Fibroblast of lung (primary cell): ENCODE measurements at regions not wholly inside any gene's neighbourhood (a gene's known extent, or its start where the extent isn't known, plus 50 kb on each side); places are given as distances from the start of the nearest gene placed in this dataset.

Source experiments
- DNase-seq, 2 donors: peaks; one replicate each; pipeline versions ENCODE4 v3.0.0 to v3.0.0-alpha.2; 2010; ENCODE audit warnings: low read depth in 2 of 2
- H2AFZ ChIP-seq: 2 replicates; pipeline ENCODE4 v1.5.1; 2012; ENCODE audit warnings: low read length, control low read depth, inconsistent platforms
- H3K27ac ChIP-seq: 2 replicates; pipeline ENCODE4 v1.5.1; 2011; ENCODE audit warnings: low read length, control low read depth; ENCODE audit not compliant: insufficient read depth
- H3K27me3 ChIP-seq: 2 replicates; pipeline ENCODE4 v1.5.1; 2011; ENCODE audit warnings: mild to moderate bottlenecking, low read length; ENCODE audit not compliant: control insufficient read depth, insufficient read depth
- H3K36me3 ChIP-seq: 2 replicates; pipeline ENCODE4 v1.5.1; 2011; ENCODE audit warnings: low read length; ENCODE audit not compliant: control insufficient read depth, insufficient read depth
- H3K4me1 ChIP-seq: 2 replicates; pipeline ENCODE4 v1.5.1; 2011; ENCODE audit warnings: low read length; ENCODE audit not compliant: control insufficient read depth, insufficient read depth; ENCODE audit errors: extremely low read depth
- H3K4me2 ChIP-seq: 2 replicates; pipeline ENCODE4 v1.5.1; 2011; ENCODE audit warnings: low read length, control low read depth; ENCODE audit not compliant: insufficient read depth; ENCODE audit errors: extremely low read depth
- H3K4me3 ChIP-seq, 4 experiments: fragments of 200-600 bp in 1 of 4; sonication (generic) in 1 of 4; replicated peaks in 1 of 4; 2 replicates each; pipeline ENCODE4 v1.5.1; 2011 to 2016; ENCODE audit warnings: low read length in 4 of 4, low read depth in 3 of 4, mild to moderate bottlenecking in 3 of 4, control low read depth in 2 of 4, inconsistent platforms in 1 of 4, mixed read lengths in 1 of 4; ENCODE audit not compliant: insufficient read depth in 1 of 4; ENCODE audit errors: control extremely low read depth in 1 of 4
- H3K79me2 ChIP-seq: 2 replicates; pipeline ENCODE4 v1.5.1; 2012; ENCODE audit warnings: mild to moderate bottlenecking, low read length, inconsistent platforms; ENCODE audit not compliant: control insufficient read depth, insufficient read depth
- H3K9ac ChIP-seq: 2 replicates; pipeline ENCODE4 v1.5.1; 2011; ENCODE audit warnings: mild to moderate bottlenecking, low read length, control low read depth; ENCODE audit not compliant: insufficient read depth
- H3K9me3 ChIP-seq: 2 replicates; pipeline ENCODE4 v1.5.1; 2012; ENCODE audit warnings: low read depth, low read length; ENCODE audit not compliant: control insufficient read depth, insufficient read depth
- H4K20me1 ChIP-seq: 2 replicates; pipeline ENCODE4 v1.5.1; 2011; ENCODE audit warnings: low read length; ENCODE audit not compliant: control insufficient read depth, insufficient read depth; ENCODE audit errors: extremely low read depth
- EZH2 ChIP-seq: IDR thresholded peaks from 2 replicates; pipeline ENCODE4 v1.5.1; 2012; ENCODE audit warnings: low read length, control low read depth, mild to moderate bottlenecking; ENCODE audit errors: missing control alignments
- TF ChIP-seq, protein P1 (sequence below), 2 donors: IDR thresholded peaks in 1 of 2; conservative IDR thresholded peaks in 1 of 2; 1 replicate in 1 of 2; 2 replicates in 1 of 2; pipeline ENCODE4 v1.5.1; 2011 to 2012; ENCODE audit warnings: low read length in 2 of 2, control low read depth in 1 of 2, inconsistent platforms in 1 of 2, low read depth in 1 of 2, mild to moderate bottlenecking in 1 of 2

DNA sequence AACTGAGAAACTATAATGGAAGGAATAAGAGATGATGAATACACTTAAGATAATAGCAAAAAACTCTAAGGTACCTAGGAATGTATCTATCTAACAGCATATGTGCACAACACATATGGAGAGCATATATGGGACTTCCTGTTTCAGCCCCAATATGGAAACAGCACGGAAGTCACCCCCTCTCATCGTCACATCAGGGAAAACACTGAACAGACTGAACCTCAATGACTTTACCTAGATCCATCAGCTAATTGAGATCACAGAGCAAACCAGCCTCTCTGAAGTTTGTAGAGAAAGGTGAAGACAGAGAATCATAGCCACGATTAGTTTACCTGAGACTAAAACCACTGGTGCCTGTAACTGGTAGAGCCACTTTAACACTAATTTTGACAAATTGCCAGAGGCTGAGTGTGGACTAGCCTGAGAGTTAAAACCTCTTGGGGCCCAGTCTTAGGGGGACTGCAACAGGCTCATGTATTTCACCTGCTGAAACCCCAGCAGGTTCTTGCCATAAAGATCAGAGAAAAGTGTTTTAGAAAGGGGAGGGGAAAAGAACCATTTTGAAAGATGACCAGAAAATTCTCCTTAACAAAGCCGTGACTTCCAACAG is 722.6 kb downstream of the TBC1D22A start:
- H3K36me3 ChIP-seq, result no peaks in the 10 kb centered on the region
- TF ChIP-seq, protein P1, sequence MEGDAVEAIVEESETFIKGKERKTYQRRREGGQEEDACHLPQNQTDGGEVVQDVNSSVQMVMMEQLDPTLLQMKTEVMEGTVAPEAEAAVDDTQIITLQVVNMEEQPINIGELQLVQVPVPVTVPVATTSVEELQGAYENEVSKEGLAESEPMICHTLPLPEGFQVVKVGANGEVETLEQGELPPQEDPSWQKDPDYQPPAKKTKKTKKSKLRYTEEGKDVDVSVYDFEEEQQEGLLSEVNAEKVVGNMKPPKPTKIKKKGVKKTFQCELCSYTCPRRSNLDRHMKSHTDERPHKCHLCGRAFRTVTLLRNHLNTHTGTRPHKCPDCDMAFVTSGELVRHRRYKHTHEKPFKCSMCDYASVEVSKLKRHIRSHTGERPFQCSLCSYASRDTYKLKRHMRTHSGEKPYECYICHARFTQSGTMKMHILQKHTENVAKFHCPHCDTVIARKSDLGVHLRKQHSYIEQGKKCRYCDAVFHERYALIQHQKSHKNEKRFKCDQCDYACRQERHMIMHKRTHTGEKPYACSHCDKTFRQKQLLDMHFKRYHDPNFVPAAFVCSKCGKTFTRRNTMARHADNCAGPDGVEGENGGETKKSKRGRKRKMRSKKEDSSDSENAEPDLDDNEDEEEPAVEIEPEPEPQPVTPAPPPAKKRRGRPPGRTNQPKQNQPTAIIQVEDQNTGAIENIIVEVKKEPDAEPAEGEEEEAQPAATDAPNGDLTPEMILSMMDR (conservative IDR thresholded peaks at IDR 0.05 in 1 of 2, IDR thresholded peaks at IDR 0.05 in 1 of 2; ENCODE audit: low read depth in 1 of 2, low read length in 2 of 2), result no peak
- TF ChIP-seq EZH2, result no peak
- H3K4me3 ChIP-seq, result no peak overlapping the region
- no peak overlapping the region for H3K4me2 ChIP-seq
- H3K79me2 ChIP-seq, result no peaks in the 10 kb centered on the region
- no peaks in the 10 kb centered on the region for H3K27me3 ChIP-seq
- no peaks in the 10 kb centered on the region for H3K4me1 ChIP-seq
- no peaks in the 10 kb centered on the region for H3K9me3 ChIP-seq
- H3K9ac ChIP-seq, result no peak overlapping the region
- DNase-seq, result no peak
- no peak overlapping the region for H3K27ac ChIP-seq
- H4K20me1 ChIP-seq, result no peaks in the 10 kb centered on the region
- H2AFZ ChIP-seq, result no peak overlapping the region

DNA sequence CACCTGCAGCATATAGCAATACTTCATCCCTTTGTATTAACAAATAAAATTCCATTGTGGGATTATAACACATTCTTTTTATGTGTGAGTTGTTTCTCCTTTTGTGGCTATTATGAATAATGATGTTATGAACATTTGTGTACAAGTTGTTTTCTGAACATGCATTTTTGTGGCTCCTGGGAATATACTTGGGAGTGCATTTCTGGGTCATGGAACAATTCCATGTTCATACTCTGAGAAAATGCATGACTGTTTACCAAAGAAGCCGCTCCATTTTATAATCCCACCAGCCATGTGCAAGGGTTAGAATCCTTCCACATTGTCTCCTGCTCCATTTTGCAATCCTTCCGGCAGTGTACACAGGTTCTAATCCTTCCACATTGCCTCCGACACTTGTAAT is 713.8 kb downstream of the TBC1D22A start:
- TF ChIP-seq, protein P1 (conservative IDR thresholded peaks at IDR 0.05 in 1 of 2, IDR thresholded peaks at IDR 0.05 in 1 of 2; ENCODE audit: low read depth in 1 of 2, low read length in 2 of 2), result no peak
- no peak for TF ChIP-seq EZH2
- Histone ChIP-seq H2AFZ (no peak overlapping the region), H3K36me3 (no peaks in the 10 kb centered on the region), H3K4me1 (no peaks in the 10 kb centered on the region), H3K9ac (no peak overlapping the region), H3K27ac (no peak overlapping the region), H3K27me3 (no peaks in the 10 kb centered on the region), H3K4me3 (no peak overlapping the region), H3K9me3 (no peaks in the 10 kb centered on the region), H4K20me1 (no peaks in the 10 kb centered on the region), H3K4me2 (no peak overlapping the region), H3K79me2 (no peaks in the 10 kb centered on the region)
- DNase-seq, result peak in 1 of 2 donors; percentile 90

DNA sequence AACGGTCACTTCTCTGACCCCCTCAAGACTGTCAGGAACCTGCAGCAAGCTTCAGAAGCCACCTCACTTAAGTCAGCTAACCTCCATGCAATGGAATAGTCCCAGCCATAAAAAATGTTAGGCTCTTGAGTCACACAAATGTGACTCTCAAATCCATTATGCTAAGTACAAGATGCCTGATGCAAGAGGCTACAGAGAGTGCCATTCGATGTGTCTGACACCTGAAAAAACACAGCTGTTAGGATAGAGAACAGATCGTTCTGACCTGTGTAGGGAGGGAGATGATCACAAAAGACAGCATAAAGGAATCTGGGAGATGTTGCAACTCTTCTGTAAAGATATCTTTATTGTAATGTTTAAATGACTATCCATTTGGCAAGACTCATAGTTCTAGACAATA is 712.4 kb downstream of the TBC1D22A start:
- TF ChIP-seq, protein P1 (conservative IDR thresholded peaks at IDR 0.05 in 1 of 2, IDR thresholded peaks at IDR 0.05 in 1 of 2; ENCODE audit: low read depth in 1 of 2, low read length in 2 of 2), result no peak
- no peak for TF ChIP-seq EZH2
- Histone ChIP-seq H4K20me1 (no peaks in the 10 kb centered on the region), H3K79me2 (no peaks in the 10 kb centered on the region), H3K4me3 (no peak overlapping the region), H3K27me3 (no peaks in the 10 kb centered on the region), H3K9ac (no peak overlapping the region), H3K4me1 (no peaks in the 10 kb centered on the region), H3K27ac (no peak overlapping the region), H3K4me2 (no peak overlapping the region), H2AFZ (no peak overlapping the region), H3K36me3 (no peaks in the 10 kb centered on the region), H3K9me3 (no peaks in the 10 kb centered on the region)
- DNase-seq, result peak in 1 of 2 donors; percentile 91
